Psoas muscle (tissue), 7 donors: ENCODE measurements at regions not wholly inside any gene's neighbourhood (a gene's known extent, or its start where the extent isn't known, plus 50 kb on each side); places are given as distances from the start of the nearest gene placed in this dataset.

Experiments
- ATAC-seq, 4 donors: fragments of 200-7000 bp; cut with Tn5 transposase; one replicate each; pipeline ENCODE4 v1.9.1; 2020; ENCODE audit warnings: moderate library complexity in 3 of 4, mild to moderate bottlenecking in 2 of 4
- DNase-seq, 2 donors: peaks; one replicate each; pipeline ENCODE4 v3.0.0-alpha.2; 2020
- H3K27ac ChIP-seq: fragments of 200-600 bp; one replicate; pipeline ENCODE4 v1.8.0; 2022
- H3K27me3 ChIP-seq, 3 donors: fragments of 200-600 bp in 1 of 3; one replicate each; pipeline versions ENCODE4 v1.6.1 to v1.8.0; 2013 to 2022; ENCODE audit warnings: low read length in 2 of 3, mild to moderate bottlenecking in 2 of 3, moderate library complexity in 1 of 3; ENCODE audit not compliant: insufficient read depth in 3 of 3
- H3K36me3 ChIP-seq, 2 donors: fragments of 200-600 bp in 1 of 2; one replicate each; pipeline versions ENCODE4 v1.6.1 to v1.8.0; 2013 to 2022; ENCODE audit warnings: low read depth in 1 of 2, mild to moderate bottlenecking in 1 of 2, moderate library complexity in 1 of 2; ENCODE audit not compliant: insufficient read depth in 1 of 2
- H3K4me1 ChIP-seq: fragments of 200-600 bp; one replicate; pipeline ENCODE4 v1.8.0; 2022
- H3K4me3 ChIP-seq: fragments of 200-600 bp; one replicate; pipeline ENCODE4 v1.8.0; 2022; ENCODE audit warnings: mild to moderate bottlenecking
- H3K9me3 ChIP-seq: fragments of 200-600 bp; one replicate; pipeline ENCODE4 v1.8.0; 2022
- CTCF ChIP-seq: fragments of 200-600 bp; IDR thresholded peaks from one replicate; pipeline ENCODE4 v1.8.0; 2022; ENCODE audit warnings: antibody characterized with exemption
- WGBS, 3 donors: extraction: QIAGEN DNeasy Blood & Tissue Kit; methylation state at CpG; one replicate each; pipeline versions ENCODE4 v1.1.6 to v1.1.7; 2013; 5-methylcytosine and 5-hydroxymethylcytosine counted together
- intact Hi-C, 2 donors: fragments of 100-400 bp; cut with DNase I; formaldehyde crosslinking; loops; one replicate each; pipeline versions ENCODE4 v1.11.0 to v1.14.2; 2022
- donor health status: healthy with polysubstance abuse.
- donor health status: DM: no; HTN: no; CAD: no; lungs with moderate emphysema.
- donor health status: Bipolar disorder and iron deficiency.
- donor health status: healthy.
- donor health status: DM: yes; HTN: yes; CAD: no.
- donor health status: DM: no; HTN: no; CAD: no.
- donor health status: DM: yes; HTN: yes; CAD: no.

DNA sequence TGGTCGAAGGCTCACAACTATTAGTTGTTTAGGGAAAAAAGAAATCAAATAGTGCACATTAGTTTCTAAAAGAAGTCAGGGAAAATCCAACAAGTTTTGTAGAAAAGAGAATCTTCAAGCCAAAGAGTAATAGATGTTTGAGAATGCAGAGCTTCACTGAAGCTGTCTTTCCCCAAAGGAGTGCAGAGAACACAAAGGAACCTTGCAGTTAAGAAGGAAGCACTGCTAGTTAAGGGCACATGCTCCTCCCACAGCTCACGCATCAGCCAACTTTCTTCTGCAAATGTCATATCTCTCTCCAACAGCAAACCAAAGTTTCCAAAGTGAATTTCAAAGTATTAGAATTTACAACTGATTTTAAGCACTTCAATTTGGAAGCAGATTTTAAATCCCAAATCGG lies 116.4 kb upstream of the FST start:
- Histone ChIP-seq H3K4me1 (no peaks in the 10 kb centered on the region), H3K27me3 (no peaks in the 10 kb centered on the region), H3K4me3 (no peak overlapping the region), H3K36me3 (no peaks in the 10 kb centered on the region), H3K9me3 (no peaks in the 10 kb centered on the region), H3K27ac (no peak overlapping the region)
- intact Hi-C loops = no loop called here
- TF ChIP-seq CTCF = no peak
- DNase-seq (no peak), ATAC-seq (no peak)
- 39 to 55% (median 42%) methylated on average over 3 of the region's 3 CpGs for WGBS, 3 donors

DNA sequence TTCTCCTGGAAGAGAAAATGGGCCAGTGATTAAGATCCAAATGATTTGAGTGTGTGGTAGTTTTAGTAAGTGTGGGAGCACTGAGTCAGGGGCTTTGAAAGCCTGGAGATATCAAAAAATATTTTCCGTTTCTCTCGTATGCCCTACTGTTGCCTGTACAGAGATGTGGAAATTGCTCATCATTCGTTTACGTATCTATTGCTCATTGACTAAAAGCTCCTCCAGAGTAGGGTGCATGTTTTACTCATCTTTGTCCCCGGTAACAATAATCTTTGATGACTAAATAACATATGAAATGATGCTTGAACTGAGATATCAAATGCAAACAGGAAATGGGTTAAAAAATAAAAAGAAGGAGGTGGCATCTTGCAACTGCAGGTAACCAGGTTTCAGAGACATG lies 114.2 kb upstream of the FST start:
- Histone ChIP-seq H3K4me1 (no peaks in the 10 kb centered on the region), H3K9me3 (no peaks in the 10 kb centered on the region), H3K27ac (no peak overlapping the region), H3K27me3 (no peaks in the 10 kb centered on the region), H3K36me3 (no peaks in the 10 kb centered on the region), H3K4me3 (no peak overlapping the region)
- ATAC-seq (no peak), DNase-seq (no peak)
- no peak for TF ChIP-seq CTCF
- intact Hi-C loops = no loop called here
- WGBS, 3 donors = 95 to 97% (median 95%) methylated on average over 5 of the region's 5 CpGs

DNA sequence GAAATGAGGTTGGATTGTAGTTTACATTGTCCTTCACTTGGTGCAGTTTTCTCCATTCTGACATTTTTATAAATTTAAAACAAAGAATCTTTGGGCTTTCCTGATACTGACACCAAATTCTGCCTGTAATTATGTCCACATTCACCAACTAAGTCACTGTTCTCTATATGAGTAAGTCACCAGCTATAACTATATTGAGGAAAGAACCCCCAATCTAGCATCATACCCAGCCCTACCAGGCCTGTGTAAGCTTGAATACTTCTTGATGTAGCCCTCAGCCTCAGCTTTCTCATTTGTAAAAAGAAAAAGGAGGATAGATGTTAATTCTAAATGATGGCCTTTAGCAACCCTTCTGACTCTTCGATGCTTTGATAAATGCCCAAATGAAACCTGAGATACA lies 112.7 kb upstream of the FST start:
- H3K4me1 ChIP-seq = no peaks in the 10 kb centered on the region
- no peaks in the 10 kb centered on the region for H3K9me3 ChIP-seq
- no peaks in the 10 kb centered on the region for H3K36me3 ChIP-seq
- ATAC-seq (no peak), DNase-seq (no peak)
- H3K4me3 ChIP-seq = no peak overlapping the region
- no peaks in the 10 kb centered on the region for H3K27me3 ChIP-seq
- intact Hi-C loops = no loop called here
- 85 to 89% (median 87%) methylated on average over 1 of the region's 1 CpG for WGBS, 3 donors
- H3K27ac ChIP-seq = no peak overlapping the region
- no peak for TF ChIP-seq CTCF

DNA sequence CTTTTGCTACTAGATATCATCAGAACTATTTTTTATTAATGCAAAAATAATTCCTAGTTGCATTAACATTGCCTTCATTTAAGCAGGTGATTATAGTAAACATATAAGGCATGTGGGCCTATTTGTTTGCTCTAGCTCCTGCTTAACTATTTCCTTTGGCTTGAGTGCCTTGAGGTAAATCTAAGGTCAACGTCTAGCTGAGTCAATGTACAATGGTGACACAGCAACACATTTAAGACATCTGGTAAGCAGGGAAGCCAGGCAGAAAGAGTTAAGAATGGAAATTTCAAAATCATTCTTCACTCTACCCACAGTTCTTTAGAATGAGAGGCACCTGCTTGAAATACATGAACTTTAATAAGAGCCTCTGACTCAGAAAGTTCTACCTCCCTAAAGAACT lies 111.9 kb upstream of the FST start:
- 56 to 61% (median 59%) methylated on average over 1 of the region's 1 CpG for WGBS, 3 donors
- ATAC-seq = no peak
- Histone ChIP-seq H3K27ac (no peak overlapping the region), H3K4me1 (no peaks in the 10 kb centered on the region), H3K36me3 (no peaks in the 10 kb centered on the region), H3K27me3 (no peaks in the 10 kb centered on the region), H3K4me3 (no peak overlapping the region), H3K9me3 (no peaks in the 10 kb centered on the region)
- intact Hi-C loops = no loop called here
- no peak for TF ChIP-seq CTCF
- no peak for DNase-seq

DNA sequence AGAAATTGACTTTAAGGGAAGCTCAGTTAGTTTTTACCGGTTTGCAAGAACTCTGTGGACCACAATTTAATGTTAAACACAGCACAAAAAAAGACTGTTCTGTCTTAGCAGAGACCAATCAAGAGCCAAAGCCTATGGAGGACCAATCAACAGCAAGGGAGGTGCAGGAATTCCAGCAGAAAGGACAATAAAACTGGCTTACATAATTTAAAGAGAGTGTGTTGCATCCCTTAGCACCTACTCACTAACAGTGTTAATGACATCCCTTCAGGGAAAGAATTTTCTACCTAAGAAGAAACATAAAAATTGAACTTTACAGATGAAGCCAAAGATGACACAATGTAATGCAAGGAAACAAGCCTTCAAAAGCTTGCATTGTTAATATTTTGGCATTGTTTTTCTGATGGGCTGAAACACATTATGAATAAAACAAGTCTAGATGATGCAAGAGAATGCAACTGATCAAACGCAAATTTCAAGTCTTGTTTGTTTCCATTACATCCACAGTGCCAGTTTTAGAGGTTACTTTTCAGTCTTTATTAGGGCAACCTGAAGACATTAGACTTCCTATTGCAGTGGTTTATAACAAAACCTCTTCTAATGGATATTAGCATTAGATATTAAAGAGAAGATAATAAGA lies 111.3 kb upstream of the FST start:
- 85 to 88% (median 87%) methylated on average over 2 of the region's 2 CpGs for WGBS, 3 donors
- no peaks in the 10 kb centered on the region for H3K4me1 ChIP-seq
- no peak overlapping the region for H3K4me3 ChIP-seq
- no peaks in the 10 kb centered on the region for H3K27me3 ChIP-seq
- no peaks in the 10 kb centered on the region for H3K9me3 ChIP-seq
- no peak overlapping the region for H3K27ac ChIP-seq
- intact Hi-C loops = no loop called here
- TF ChIP-seq CTCF = no peak
- H3K36me3 ChIP-seq = no peaks in the 10 kb centered on the region
- no peak for ATAC-seq
- DNase-seq = no peak
